ENCODE measurements at regions not wholly inside any gene's neighbourhood (a gene's known extent, or its start where the extent isn't known, plus 50 kb on each side); places are given as distances from the start of the nearest gene placed in this dataset.

- no peak overlapping the region for H3K4me3 ChIP-seq (ENCODE audit: low read depth, low read length)
- DNase-seq (ENCODE audit: low read depth in 4 of 6, low spot score in 6 of 6): no peak
- no peaks in the 10 kb centered on the region for H3K36me3 ChIP-seq (ENCODE audit: control insufficient read depth, insufficient read depth, low read length)
- peaks cover 18% of the 10 kb centered on the region for H3K9me3 ChIP-seq (ENCODE audit: control insufficient read depth, insufficient read depth, low read length)
- no peak overlapping the region for H3K27ac ChIP-seq (ENCODE audit: low read depth, low read length)
- no peaks in the 10 kb centered on the region for H3K27me3 ChIP-seq (ENCODE audit: control insufficient read depth, insufficient read depth, low read length)
- 66% methylated on average over 21 of the region's 26 CpGs for WGBS (ENCODE audit: insufficient coverage)
- H3K4me1 ChIP-seq (ENCODE audit: control insufficient read depth, insufficient read depth, low read length): no peaks in the 10 kb centered on the region
These were observed 367.3 kb downstream of the ALG10 start for GRCh38 chr12:34389378-34390170.

- Histone ChIP-seq H3K4me3 (ENCODE audit: low read depth, low read length) (no peak overlapping the region), H3K36me3 (ENCODE audit: control insufficient read depth, insufficient read depth, low read length) (no peaks in the 10 kb centered on the region), H3K27me3 (ENCODE audit: control insufficient read depth, insufficient read depth, low read length) (no peaks in the 10 kb centered on the region), H3K9me3 (ENCODE audit: control insufficient read depth, insufficient read depth, low read length) (peaks cover 20% of the 10 kb centered on the region), H3K4me1 (ENCODE audit: control insufficient read depth, insufficient read depth, low read length) (no peaks in the 10 kb centered on the region), H3K27ac (ENCODE audit: low read depth, low read length) (no peak overlapping the region)
- WGBS (ENCODE audit: insufficient coverage): 79% methylated on average over 13 of the region's 17 CpGs
- no peak for DNase-seq (ENCODE audit: low read depth in 4 of 6, low spot score in 6 of 6)
These were observed 368.0 kb downstream of the ALG10 start for GRCh38 chr12:34390171-34390841.

GRCh38 chr12:34390846-34391700, 368.8 kb downstream of the ALG10 start:
- Histone ChIP-seq H3K4me1 (ENCODE audit: control insufficient read depth, insufficient read depth, low read length) (no peaks in the 10 kb centered on the region), H3K36me3 (ENCODE audit: control insufficient read depth, insufficient read depth, low read length) (no peaks in the 10 kb centered on the region), H3K4me3 (ENCODE audit: low read depth, low read length) (no peak overlapping the region), H3K27ac (ENCODE audit: low read depth, low read length) (no peak overlapping the region), H3K27me3 (ENCODE audit: control insufficient read depth, insufficient read depth, low read length) (no peaks in the 10 kb centered on the region), H3K9me3 (ENCODE audit: control insufficient read depth, insufficient read depth, low read length) (peaks cover 20% of the 10 kb centered on the region)
- 78% methylated on average over 24 of the region's 24 CpGs for WGBS (ENCODE audit: insufficient coverage)
- no peak for DNase-seq (ENCODE audit: low read depth in 4 of 6, low spot score in 6 of 6)

- 65% methylated on average over 34 of the region's 37 CpGs for WGBS (ENCODE audit: insufficient coverage)
- Histone ChIP-seq H3K4me3 (ENCODE audit: low read depth, low read length) (no peak overlapping the region), H3K27me3 (ENCODE audit: control insufficient read depth, insufficient read depth, low read length) (no peaks in the 10 kb centered on the region), H3K9me3 (ENCODE audit: control insufficient read depth, insufficient read depth, low read length) (peaks cover 21% of the 10 kb centered on the region), H3K4me1 (ENCODE audit: control insufficient read depth, insufficient read depth, low read length) (no peaks in the 10 kb centered on the region), H3K27ac (ENCODE audit: low read depth, low read length) (no peak overlapping the region), H3K36me3 (ENCODE audit: control insufficient read depth, insufficient read depth, low read length) (no peaks in the 10 kb centered on the region)
- DNase-seq (ENCODE audit: low read depth in 4 of 6, low spot score in 6 of 6): no peak
These were observed 369.7 kb downstream of the ALG10 start for GRCh38 chr12:34391771-34392581.

GRCh38 chr12:34392741-34393085, 370.4 kb downstream of the ALG10 start:
- 81% methylated on average over 8 of the region's 14 CpGs for WGBS (ENCODE audit: insufficient coverage)
- H3K36me3 ChIP-seq (ENCODE audit: control insufficient read depth, insufficient read depth, low read length): no peaks in the 10 kb centered on the region
- no peak overlapping the region for H3K4me3 ChIP-seq (ENCODE audit: low read depth, low read length)
- H3K4me1 ChIP-seq (ENCODE audit: control insufficient read depth, insufficient read depth, low read length): no peaks in the 10 kb centered on the region
- no peak for DNase-seq (ENCODE audit: low read depth in 4 of 6, low spot score in 6 of 6)
- no peaks in the 10 kb centered on the region for H3K27me3 ChIP-seq (ENCODE audit: control insufficient read depth, insufficient read depth, low read length)
- H3K27ac ChIP-seq (ENCODE audit: low read depth, low read length): no peak overlapping the region
- peaks cover 26% of the 10 kb centered on the region for H3K9me3 ChIP-seq (ENCODE audit: control insufficient read depth, insufficient read depth, low read length)

- Histone ChIP-seq H3K27ac (ENCODE audit: low read depth, low read length) (no peak overlapping the region), H3K36me3 (ENCODE audit: control insufficient read depth, insufficient read depth, low read length) (no peaks in the 10 kb centered on the region), H3K4me3 (ENCODE audit: low read depth, low read length) (no peak overlapping the region), H3K27me3 (ENCODE audit: control insufficient read depth, insufficient read depth, low read length) (no peaks in the 10 kb centered on the region), H3K9me3 (ENCODE audit: control insufficient read depth, insufficient read depth, low read length) (peaks cover 25% of the 10 kb centered on the region), H3K4me1 (ENCODE audit: control insufficient read depth, insufficient read depth, low read length) (no peaks in the 10 kb centered on the region)
- WGBS (ENCODE audit: insufficient coverage): 67% methylated on average over 35 of the region's 35 CpGs
- no peak for DNase-seq (ENCODE audit: low read depth in 4 of 6, low spot score in 6 of 6)
These were observed 371.0 kb downstream of the ALG10 start for GRCh38 chr12:34393086-34393820.

- Histone ChIP-seq H3K9me3 (ENCODE audit: control insufficient read depth, insufficient read depth, low read length) (peaks cover 22% of the 10 kb centered on the region), H3K27me3 (ENCODE audit: control insufficient read depth, insufficient read depth, low read length) (no peaks in the 10 kb centered on the region), H3K36me3 (ENCODE audit: control insufficient read depth, insufficient read depth, low read length) (no peaks in the 10 kb centered on the region), H3K4me1 (ENCODE audit: control insufficient read depth, insufficient read depth, low read length) (no peaks in the 10 kb centered on the region), H3K4me3 (ENCODE audit: low read depth, low read length) (no peak overlapping the region), H3K27ac (ENCODE audit: low read depth, low read length) (no peak overlapping the region)
- DNase-seq (ENCODE audit: low read depth in 4 of 6, low spot score in 6 of 6): no peak
- 54% methylated on average over 8 of the region's 10 CpGs for WGBS (ENCODE audit: insufficient coverage)
These were observed 371.5 kb downstream of the ALG10 start for GRCh38 chr12:34393821-34394150.

- H3K27ac ChIP-seq (ENCODE audit: low read depth, low read length): no peak overlapping the region
- no peak overlapping the region for H3K4me3 ChIP-seq (ENCODE audit: low read depth, low read length)
- H3K27me3 ChIP-seq (ENCODE audit: control insufficient read depth, insufficient read depth, low read length): no peaks in the 10 kb centered on the region
- peaks cover 20% of the 10 kb centered on the region for H3K9me3 ChIP-seq (ENCODE audit: control insufficient read depth, insufficient read depth, low read length)
- H3K4me1 ChIP-seq (ENCODE audit: control insufficient read depth, insufficient read depth, low read length): no peaks in the 10 kb centered on the region
- H3K36me3 ChIP-seq (ENCODE audit: control insufficient read depth, insufficient read depth, low read length): no peaks in the 10 kb centered on the region
- DNase-seq (ENCODE audit: low read depth in 4 of 6, low spot score in 6 of 6): no peak
- WGBS (ENCODE audit: insufficient coverage): 60% methylated on average over 26 of the region's 29 CpGs
These were observed 372.1 kb downstream of the ALG10 start for GRCh38 chr12:34394211-34395055.
